ENCODE measurements at regions not wholly inside any gene's neighbourhood (a gene's known extent, or its start where the extent isn't known, plus 50 kb on each side); places are given as distances from the start of the nearest gene placed in this dataset.
"Not testable (repeated sequence)": the region's sequence is repeated elsewhere in the genome, so short reads cannot be mapped to it uniquely, and the experiment has no call there.

- no peak for DNase-seq
These were observed 242.3 kb downstream of the TEX29 start for GRCh38 chr13:111562716-111563115.

- no peak for DNase-seq
These were observed 244.2 kb downstream of the TEX29 start for GRCh38 chr13:111564606-111565005.

- DNase-seq: no peak
These were observed 245.0 kb downstream of the TEX29 start for GRCh38 chr13:111565400-111565799.

- DNase-seq: no peak
These were observed 246.1 kb downstream of the TEX29 start for GRCh38 chr13:111566567-111566966.

- DNase-seq: no peak
These were observed 247.2 kb downstream of the TEX29 start for GRCh38 chr13:111567637-111568036.

GRCh38 chr13:111568290-111568689 is 247.8 kb downstream of the TEX29 start:
- DNase-seq: no peak

GRCh38 chr13:111570911-111571310 is 250.5 kb downstream of the TEX29 start:
- no peak for DNase-seq

GRCh38 chr13:111572956-111573761 is 252.7 kb downstream of the TEX29 start:
- DNase-seq: peak; percentile 98

GRCh38 chr13:111573801-111574200 is 253.4 kb downstream of the TEX29 start:
- DNase-seq: no peak

- DNase-seq: no peak
These were observed 254.8 kb downstream of the TEX29 start for GRCh38 chr13:111575276-111575675.

- no peak for DNase-seq
These were observed 255.3 kb downstream of the TEX29 start for GRCh38 chr13:111575719-111576118.

- DNase-seq: no peak
These were observed 256.9 kb downstream of the TEX29 start for GRCh38 chr13:111577208-111577828.

GRCh38 chr13:111577956-111578605 is 257.6 kb downstream of the TEX29 start:
- DNase-seq: no peak

GRCh38 chr13:111584101-111584672 is 263.7 kb downstream of the TEX29 start:
- DNase-seq: no peak

- DNase-seq: no peak
These were observed 264.4 kb downstream of the TEX29 start for GRCh38 chr13:111584870-111585269.

- no peak for DNase-seq
These were observed 265.8 kb downstream of the TEX29 start for GRCh38 chr13:111586291-111586690.

GRCh38 chr13:111587249-111587648 is 266.8 kb downstream of the TEX29 start:
- DNase-seq: no peak

- no peak for DNase-seq
These were observed 268.9 kb downstream of the TEX29 start for GRCh38 chr13:111589321-111589720.

- no peak for DNase-seq
These were observed 269.6 kb downstream of the TEX29 start for GRCh38 chr13:111589992-111590391.

- DNase-seq: no peak
These were observed 270.4 kb downstream of the TEX29 start for GRCh38 chr13:111590796-111591195.

GRCh38 chr13:111593490-111593889 is 273.0 kb downstream of the TEX29 start:
- DNase-seq: not testable (repeated sequence)

- no peak for DNase-seq
These were observed 274.2 kb downstream of the TEX29 start for GRCh38 chr13:111594606-111595005.

- DNase-seq: no peak
These were observed 274.8 kb downstream of the TEX29 start for GRCh38 chr13:111595276-111595675.

- no peak for DNase-seq
These were observed 275.3 kb downstream of the TEX29 start for GRCh38 chr13:111595791-111596190.
